H1 (cell line): ENCODE measurements at regions not wholly inside any gene's neighbourhood (a gene's known extent, or its start where the extent isn't known, plus 50 kb on each side); places are given as distances from the start of the nearest gene placed in this dataset.

Experiments
- CTCF ChIA-PET: fragments of 300-600 bp; sonication (Branson Sonifier 250); formaldehyde crosslinking; loops from one replicate; lab custom pipeline; 2021; ENCODE audit not compliant: partially characterized antibody; lab: Charles Lee
- POLR2A ChIA-PET: fragments of 300-600 bp; sonication (Branson Sonifier 250); formaldehyde crosslinking; loops from one replicate; lab custom pipeline; 2021; ENCODE audit warnings: inconsistent platforms; ENCODE audit not compliant: partially characterized antibody; lab: Charles Lee
- DNase-seq, 2 experiments: peaks; one replicate each; pipeline versions ENCODE4 v3.0.0 to v3.0.0-alpha.2; 2010 to 2022; ENCODE audit warnings: low spot score in 2 of 2, low read depth in 1 of 2, mixed read lengths in 1 of 2
- FAIRE-seq: peaks from 2 replicates; lab custom pipeline; 2011; peaks lifted over from hg19 to GRCh38; lab: Jason Lieb, UNC
- H2AFZ ChIP-seq: 2 replicates; pipeline ENCODE4 v1.8.1; 2012; ENCODE audit warnings: low read length, inconsistent platforms
- H2AK5ac ChIP-seq: 2 replicates; pipeline ENCODE4 v1.6.1; 2013; ENCODE audit warnings: low read depth, low read length
- H2BK120ac ChIP-seq: replicated peaks from 2 replicates; pipeline ENCODE3; 2013; ENCODE audit warnings: low read depth, low read length, inconsistent platforms
- H2BK12ac ChIP-seq: 2 replicates; pipeline ENCODE4 v1.6.1; 2013; ENCODE audit warnings: low read depth, low read length
- H2BK15ac ChIP-seq: 2 replicates; pipeline ENCODE4 v1.6.1; 2013; ENCODE audit warnings: low read length
- H2BK20ac ChIP-seq: 2 replicates; pipeline ENCODE4 v1.6.1; 2013; ENCODE audit warnings: low read length
- H2BK5ac ChIP-seq: 2 replicates; pipeline ENCODE4 v1.6.1; 2013; ENCODE audit warnings: low read depth, low read length
- H3K14ac ChIP-seq: 2 replicates; pipeline ENCODE4 v1.6.1; 2013; ENCODE audit warnings: inconsistent platforms; ENCODE audit not compliant: insufficient read length
- H3K18ac ChIP-seq: 2 replicates; pipeline ENCODE4 v1.6.1; 2013; ENCODE audit warnings: low read length; ENCODE audit errors: extremely low read depth
- H3K23ac ChIP-seq: 2 replicates; pipeline ENCODE4 v1.6.1; 2013; ENCODE audit warnings: inconsistent platforms; ENCODE audit not compliant: insufficient read length
- H3K23me2 ChIP-seq: 2 replicates; pipeline ENCODE4 v1.6.1; 2013; ENCODE audit warnings: low read depth, low read length
- H3K27ac ChIP-seq: 2 replicates; pipeline ENCODE4 v1.6.1; 2011; ENCODE audit warnings: low read depth, low read length, inconsistent platforms
- H3K27me3 ChIP-seq, 4 experiments: replicated peaks in 1 of 4; 1 replicate in 1 of 4; 2 replicates in 3 of 4; pipeline versions ENCODE4 v1.6.1 to v1.8.1; 2011 to 2013; ENCODE audit warnings: low read length in 3 of 4, mild to moderate bottlenecking in 3 of 4, inconsistent platforms in 2 of 4, mixed read lengths in 2 of 4, moderate library complexity in 1 of 4; ENCODE audit not compliant: control insufficient read depth in 3 of 4, insufficient read depth in 3 of 4; ENCODE audit errors: extremely low read depth in 1 of 4
- H3K36me3 ChIP-seq, 4 experiments: 2 replicates each; pipeline versions ENCODE4 v1.6.1 to v1.8.1; 2011 to 2013; ENCODE audit warnings: mild to moderate bottlenecking in 4 of 4, low read length in 3 of 4, moderate library complexity in 2 of 4, control low read depth in 1 of 4, inconsistent platforms in 1 of 4; ENCODE audit not compliant: insufficient read depth in 4 of 4, control insufficient read depth in 2 of 4
- H3K4ac ChIP-seq: replicated peaks from 2 replicates; pipeline ENCODE3; 2013; ENCODE audit warnings: low read length, low read depth, mixed read lengths, inconsistent platforms; ENCODE audit not compliant: insufficient read length
- H3K4me1 ChIP-seq, 4 experiments: replicated peaks in 1 of 4; 1 replicate in 1 of 4; 2 replicates in 3 of 4; pipeline versions ENCODE4 v1.6.1 to v1.8.1; 2011 to 2013; ENCODE audit warnings: low read length in 3 of 4, inconsistent platforms in 2 of 4, mixed read lengths in 1 of 4; ENCODE audit not compliant: insufficient read depth in 4 of 4, control insufficient read depth in 3 of 4
- H3K4me2 ChIP-seq, 2 experiments: 2 replicates each; pipeline versions ENCODE4 v1.6.1 to v1.8.1; 2011 to 2013; ENCODE audit warnings: low read depth in 2 of 2, low read length in 2 of 2, control low read depth in 1 of 2, inconsistent platforms in 1 of 2, mild to moderate bottlenecking in 1 of 2; ENCODE audit not compliant: insufficient read depth in 1 of 2
- H3K4me3 ChIP-seq, 4 experiments: fragments of 200-600, 300-600 bp in 1 of 4; sonication (generic), shearing (Covaris generic), sonication (Bioruptor Twin) in 1 of 4; 2 replicates each; pipeline versions ENCODE4 v1.5.1 to v1.8.1; 2011 to 2016; ENCODE audit warnings: low read length in 4 of 4, low read depth in 3 of 4, control low read depth in 2 of 4, inconsistent platforms in 2 of 4, mild to moderate bottlenecking in 2 of 4, mixed read lengths in 1 of 4, moderate library complexity in 1 of 4; ENCODE audit not compliant: insufficient read depth in 2 of 4; ENCODE audit errors: extremely low read depth in 1 of 4
- H3K56ac ChIP-seq: replicated peaks from 2 replicates; pipeline ENCODE3; 2013; ENCODE audit warnings: low read depth, mild to moderate bottlenecking, mixed read lengths, low read length, inconsistent platforms; ENCODE audit not compliant: insufficient read length
- H3K79me1 ChIP-seq: 2 replicates; pipeline ENCODE4 v1.6.1; 2013; ENCODE audit warnings: low read depth, low read length, control low read depth
- H3K79me2 ChIP-seq, 2 experiments: 2 replicates each; pipeline versions ENCODE4 v1.6.1 to v1.8.1; 2012 to 2013; ENCODE audit warnings: low read length in 2 of 2, mild to moderate bottlenecking in 2 of 2, inconsistent platforms in 1 of 2; ENCODE audit not compliant: insufficient read depth in 2 of 2, control insufficient read depth in 1 of 2
- H3K9ac ChIP-seq, 4 experiments: replicated peaks in 1 of 4; 1 replicate in 1 of 4; 2 replicates in 3 of 4; pipeline versions ENCODE4 v1.6.1 to v1.8.1; 2011 to 2013; ENCODE audit warnings: low read depth in 3 of 4, low read length in 3 of 4, control low read depth in 2 of 4, mild to moderate bottlenecking in 2 of 4, moderate library complexity in 2 of 4, inconsistent platforms in 1 of 4; ENCODE audit errors: extremely low read depth in 1 of 4
- H3K9me3 ChIP-seq, 2 experiments: 2 replicates each; pipeline versions ENCODE4 v1.6.1 to v1.8.1; 2012 to 2013; ENCODE audit warnings: mild to moderate bottlenecking in 2 of 2, moderate library complexity in 2 of 2, control low read depth in 1 of 2, inconsistent platforms in 1 of 2, low read depth in 1 of 2, low read length in 1 of 2, mixed read lengths in 1 of 2; ENCODE audit not compliant: insufficient read depth in 2 of 2
- H4K20me1 ChIP-seq, 2 experiments: replicated peaks in 1 of 2; 2 replicates each; pipeline versions ENCODE3 to v1.8.1; 2011 to 2013; ENCODE audit warnings: inconsistent platforms in 2 of 2, low read length in 2 of 2, mild to moderate bottlenecking in 1 of 2; ENCODE audit not compliant: insufficient read depth in 2 of 2, control insufficient read depth in 1 of 2
- H4K5ac ChIP-seq: 2 replicates; pipeline ENCODE4 v1.6.1; 2013; ENCODE audit warnings: low read length, low read depth, mixed read lengths, inconsistent platforms; ENCODE audit not compliant: insufficient read length
- H4K8ac ChIP-seq: 2 replicates; pipeline ENCODE4 v1.8.0; 2013; ENCODE audit warnings: mild to moderate bottlenecking, moderate library complexity, low read length, inconsistent platforms; ENCODE audit not compliant: insufficient read depth; ENCODE audit errors: extremely low read depth
- H4K91ac ChIP-seq: replicated peaks from 2 replicates; pipeline ENCODE3; 2013; ENCODE audit warnings: low read length, mixed read lengths, inconsistent platforms; ENCODE audit not compliant: insufficient read length
- SAP30 ChIP-seq: fragments of 300-600 bp; sonication (generic); IDR thresholded peaks from 2 replicates; pipeline ENCODE4 v1.7.1; 2012; ENCODE audit warnings: low read length, moderate library complexity, mild to moderate bottlenecking, inconsistent platforms; ENCODE audit not compliant: insufficient read depth, insufficient replicate concordance
- WGBS, 2 experiments: shearing (Covaris generic) in 1 of 2; methylation state at CpG; one replicate each; pipeline versions ENCODE4 v1.1.6 to v1.1.7; 2013 to 2015; ENCODE audit warnings: low lambda C conversion rate in 2 of 2, mixed read lengths in 2 of 2, inconsistent platforms in 1 of 2, low coverage in 1 of 2, missing lambda C conversion rate in 1 of 2; ENCODE audit not compliant: insufficient replicate concordance in 2 of 2, insufficient coverage in 1 of 2, insufficient read length in 1 of 2; ENCODE audit errors: extremely low coverage in 1 of 2, missing lambda C conversion rate in 1 of 2; 5-methylcytosine and 5-hydroxymethylcytosine counted together

GRCh38 chr10:90389876-90390275, 468.0 kb downstream of the HTR7 start:
- no peak for FAIRE-seq
- H2BK20ac ChIP-seq, result no peak overlapping the region
- POLR2A ChIA-PET, result no interaction called here

More at GRCh38 chr10:90389876-90390275, 468.0 kb downstream of the HTR7 start:
- Histone ChIP-seq H3K79me1 (no peaks in the 10 kb centered on the region), H3K23me2 (no peaks in the 10 kb centered on the region), H3K14ac (no peak overlapping the region), H4K5ac (no peak overlapping the region), H4K20me1 (no peaks in the 10 kb centered on the region), H3K79me2 (no peaks in the 10 kb centered on the region), H3K4me2 (no peak overlapping the region), H2AK5ac (no peak overlapping the region), H2BK5ac (no peak overlapping the region), H4K8ac (no peak overlapping the region), H3K23ac (no peak overlapping the region), H3K4me1 (peaks cover 0 to 11% (median 3%) of the 10 kb centered on the region in 4 experiments; a peak in 4 of 7 replicates), H3K56ac (no peak overlapping the region), H2AFZ (no peak overlapping the region), H2BK120ac (no peak overlapping the region), H3K4ac (no peak overlapping the region), H3K18ac (no peak overlapping the region), H3K36me3 (no peaks in the 10 kb centered on the region), H2BK15ac (no peak overlapping the region), H3K9ac (no peak overlapping the region), H2BK12ac (no peak overlapping the region), H4K91ac (no peak overlapping the region), H3K27ac (no peak overlapping the region), H3K9me3 (no peaks in the 10 kb centered on the region), H3K27me3 (no peaks in the 10 kb centered on the region), H3K4me3 (no peak overlapping the region)
- WGBS, 2 experiments, result 90% methylated on average over 3 of the region's 3 CpGs; no CpG with 5 or more reads in 1 of the 2 experiments
- DNase-seq, result no peak
- CTCF ChIA-PET, result no interaction called here
- no peak for TF ChIP-seq SAP30
